ENCODE measurements at regions not wholly inside any gene's neighbourhood (a gene's known extent, or its start where the extent isn't known, plus 50 kb on each side); places are given as distances from the start of the nearest gene placed in this dataset.

- peaks cover 0 to 10% (median 7%) of the 10 kb centered on the region in 3 donors for H3K9me3 Mint-ChIP-seq
- WGBS (ENCODE audit: insufficient coverage): 88% methylated on average over 10 of the region's 18 CpGs
- peaks cover 0 to 5% (median 1%) of the 10 kb centered on the region in 3 donors for H3K4me1 Mint-ChIP-seq
- H3K27me3 Mint-ChIP-seq: no peaks in the 10 kb centered on the region
- Histone ChIP-seq H3K4me3 (ENCODE audit: control insufficient read depth in 1 of 2, extremely low read depth in 1 of 2, low read length in 1 of 2) (no peak overlapping the region), H3K36me3 (ENCODE audit: control insufficient read depth in 2 of 2, extremely low read depth in 1 of 2, insufficient read depth in 1 of 2, low read length in 1 of 2) (peaks cover 0 to 8% of the 10 kb centered on the region in 2 donors), H3K27ac (ENCODE audit: low read length) (no peak overlapping the region), H3K4me1 (ENCODE audit: control insufficient read depth in 1 of 2, extremely low read depth in 1 of 2, insufficient read depth in 2 of 2, low read length in 2 of 2) (no peaks in the 10 kb centered on the region), H3K27me3 (replicated peaks in 1 of 2; ENCODE audit: control insufficient read depth in 2 of 2, extremely low read depth in 1 of 2, insufficient read depth in 2 of 2, low read length in 1 of 2) (peaks cover 0 to 2% of the 10 kb centered on the region in 2 experiments), H3K9me3 (no peaks in the 10 kb centered on the region)
- CTCF ChIA-PET: no interaction called here
- POLR2A ChIA-PET: no interaction called here
- no peak overlapping the region for H3K4me3 Mint-ChIP-seq
- DNase-seq: no peak
- H3K36me3 Mint-ChIP-seq: peaks cover 15% of the 10 kb centered on the region
- no peak overlapping the region for H3K27ac Mint-ChIP-seq
- no peak for ATAC-seq (replicated peaks in 1 of 4)
These were observed 214.0 kb downstream of the BRD1 start for GRCh38 chr22:49613511-49614270.

- H3K4me1 Mint-ChIP-seq: no peaks in the 10 kb centered on the region
- H3K27ac ChIP-seq (ENCODE audit: low read length): no peak overlapping the region
- no peak overlapping the region for H3K27ac Mint-ChIP-seq
- peaks cover 0 to 7% of the 10 kb centered on the region in 2 donors for H3K36me3 ChIP-seq (ENCODE audit: control insufficient read depth in 2 of 2, extremely low read depth in 1 of 2, insufficient read depth in 1 of 2, low read length in 1 of 2)
- peaks cover 21% of the 10 kb centered on the region for H3K36me3 Mint-ChIP-seq
- H3K9me3 ChIP-seq: no peaks in the 10 kb centered on the region
- no peak for ATAC-seq (replicated peaks in 1 of 4)
- H3K27me3 ChIP-seq (replicated peaks in 1 of 2; ENCODE audit: control insufficient read depth in 2 of 2, extremely low read depth in 1 of 2, insufficient read depth in 2 of 2, low read length in 1 of 2): peaks cover 0 to 2% of the 10 kb centered on the region in 2 experiments
- no peaks in the 10 kb centered on the region for H3K27me3 Mint-ChIP-seq
- H3K4me3 ChIP-seq (ENCODE audit: control insufficient read depth in 1 of 2, extremely low read depth in 1 of 2, low read length in 1 of 2): no peak overlapping the region
- H3K4me3 Mint-ChIP-seq: no peak overlapping the region
- POLR2A ChIA-PET: no interaction called here
- WGBS (ENCODE audit: insufficient coverage): 100% methylated on average over 2 of the region's 5 CpGs
- H3K9me3 Mint-ChIP-seq: peaks cover 0 to 10% (median 7%) of the 10 kb centered on the region in 3 donors
- H3K4me1 ChIP-seq (ENCODE audit: control insufficient read depth in 1 of 2, extremely low read depth in 1 of 2, insufficient read depth in 2 of 2, low read length in 2 of 2): no peaks in the 10 kb centered on the region
- CTCF ChIA-PET: no interaction called here
- DNase-seq: no peak
These were observed 214.6 kb downstream of the BRD1 start for GRCh38 chr22:49613108-49613507.

GRCh38 chr22:49609207-49609876, 218.3 kb downstream of the BRD1 start:
- no peaks in the 10 kb centered on the region for H3K27me3 Mint-ChIP-seq
- H3K27me3 ChIP-seq (replicated peaks in 1 of 2; ENCODE audit: control insufficient read depth in 2 of 2, extremely low read depth in 1 of 2, insufficient read depth in 2 of 2, low read length in 1 of 2): no peaks in the 10 kb centered on the region
- H3K27ac ChIP-seq (ENCODE audit: low read length): no peak overlapping the region
- POLR2A ChIA-PET: no interaction called here
- peaks cover 42% of the 10 kb centered on the region for H3K36me3 Mint-ChIP-seq
- H3K27ac Mint-ChIP-seq: no peak overlapping the region
- H3K9me3 Mint-ChIP-seq: peaks cover 0 to 24% (median 14%) of the 10 kb centered on the region in 3 donors
- peaks cover 0 to 12% of the 10 kb centered on the region in 2 donors for H3K36me3 ChIP-seq (ENCODE audit: control insufficient read depth in 2 of 2, extremely low read depth in 1 of 2, insufficient read depth in 1 of 2, low read length in 1 of 2)
- H3K4me3 Mint-ChIP-seq: no peak overlapping the region
- H3K4me1 Mint-ChIP-seq: no peaks in the 10 kb centered on the region
- no peaks in the 10 kb centered on the region for H3K4me1 ChIP-seq (ENCODE audit: control insufficient read depth in 1 of 2, extremely low read depth in 1 of 2, insufficient read depth in 2 of 2, low read length in 2 of 2)
- H3K9me3 ChIP-seq: no peaks in the 10 kb centered on the region
- no peak for ATAC-seq (replicated peaks in 1 of 4)
- DNase-seq: no peak
- WGBS (ENCODE audit: insufficient coverage): 96% methylated on average over 22 of the region's 24 CpGs
- no peak overlapping the region for H3K4me3 ChIP-seq (ENCODE audit: control insufficient read depth in 1 of 2, extremely low read depth in 1 of 2, low read length in 1 of 2)
- CTCF ChIA-PET: no interaction called here

GRCh38 chr22:49608660-49609059, 219.0 kb downstream of the BRD1 start:
- Mint-ChIP-seq H3K27me3 (no peaks in the 10 kb centered on the region), H3K4me3 (no peak overlapping the region), H3K36me3 (peaks cover 49% of the 10 kb centered on the region), H3K9me3 (peaks cover 0 to 27% (median 15%) of the 10 kb centered on the region in 3 donors), H3K27ac (no peak overlapping the region), H3K4me1 (no peaks in the 10 kb centered on the region)
- no peaks in the 10 kb centered on the region for H3K27me3 ChIP-seq (replicated peaks in 1 of 2; ENCODE audit: control insufficient read depth in 2 of 2, extremely low read depth in 1 of 2, insufficient read depth in 2 of 2, low read length in 1 of 2)
- H3K36me3 ChIP-seq (ENCODE audit: control insufficient read depth in 2 of 2, extremely low read depth in 1 of 2, insufficient read depth in 1 of 2, low read length in 1 of 2): peaks cover 0 to 12% of the 10 kb centered on the region in 2 donors
- ATAC-seq (replicated peaks in 1 of 4) (no peak), DNase-seq (no peak)
- no peak overlapping the region for H3K4me3 ChIP-seq (ENCODE audit: control insufficient read depth in 1 of 2, extremely low read depth in 1 of 2, low read length in 1 of 2)
- POLR2A ChIA-PET: no interaction called here
- H3K27ac ChIP-seq (ENCODE audit: low read length): no peak overlapping the region
- WGBS (ENCODE audit: insufficient coverage): 94% methylated on average over 10 of the region's 14 CpGs
- no peaks in the 10 kb centered on the region for H3K9me3 ChIP-seq
- no peaks in the 10 kb centered on the region for H3K4me1 ChIP-seq (ENCODE audit: control insufficient read depth in 1 of 2, extremely low read depth in 1 of 2, insufficient read depth in 2 of 2, low read length in 2 of 2)
- CTCF ChIA-PET: no interaction called here

GRCh38 chr22:49608228-49608627, 219.4 kb downstream of the BRD1 start:
- H3K9me3 Mint-ChIP-seq: peaks cover 0 to 24% (median 15%) of the 10 kb centered on the region in 3 donors
- WGBS (ENCODE audit: insufficient coverage): 89% methylated on average over 8 of the region's 8 CpGs
- H3K27ac Mint-ChIP-seq: no peak overlapping the region
- no peak overlapping the region for H3K4me3 Mint-ChIP-seq
- Histone ChIP-seq H3K27me3 (replicated peaks in 1 of 2; ENCODE audit: control insufficient read depth in 2 of 2, extremely low read depth in 1 of 2, insufficient read depth in 2 of 2, low read length in 1 of 2) (no peaks in the 10 kb centered on the region), H3K4me3 (ENCODE audit: control insufficient read depth in 1 of 2, extremely low read depth in 1 of 2, low read length in 1 of 2) (no peak overlapping the region), H3K36me3 (ENCODE audit: control insufficient read depth in 2 of 2, extremely low read depth in 1 of 2, insufficient read depth in 1 of 2, low read length in 1 of 2) (peaks cover 0 to 12% of the 10 kb centered on the region in 2 donors), H3K4me1 (ENCODE audit: control insufficient read depth in 1 of 2, extremely low read depth in 1 of 2, insufficient read depth in 2 of 2, low read length in 2 of 2) (no peaks in the 10 kb centered on the region), H3K9me3 (no peaks in the 10 kb centered on the region), H3K27ac (ENCODE audit: low read length) (no peak overlapping the region)
- ChIA-PET CTCF (no interaction called here), POLR2A (no interaction called here)
- no peaks in the 10 kb centered on the region for H3K4me1 Mint-ChIP-seq
- H3K36me3 Mint-ChIP-seq: peaks cover 49% of the 10 kb centered on the region
- no peak for DNase-seq
- no peaks in the 10 kb centered on the region for H3K27me3 Mint-ChIP-seq
- no peak for ATAC-seq (replicated peaks in 1 of 4)

GRCh38 chr22:49607821-49608220, 219.9 kb downstream of the BRD1 start:
- WGBS (ENCODE audit: insufficient coverage): 96% methylated on average over 12 of the region's 13 CpGs
- Mint-ChIP-seq H3K4me1 (peaks cover 0 to under 1% (median 0%) of the 10 kb centered on the region in 3 donors), H3K27me3 (no peaks in the 10 kb centered on the region), H3K9me3 (peaks cover 0 to 20% (median 11%) of the 10 kb centered on the region in 3 donors), H3K27ac (no peak overlapping the region), H3K4me3 (no peak overlapping the region), H3K36me3 (peaks cover 48% of the 10 kb centered on the region)
- Histone ChIP-seq H3K4me3 (ENCODE audit: control insufficient read depth in 1 of 2, extremely low read depth in 1 of 2, low read length in 1 of 2) (no peak overlapping the region), H3K36me3 (ENCODE audit: control insufficient read depth in 2 of 2, extremely low read depth in 1 of 2, insufficient read depth in 1 of 2, low read length in 1 of 2) (peaks cover 0 to 12% of the 10 kb centered on the region in 2 donors), H3K9me3 (no peaks in the 10 kb centered on the region), H3K4me1 (ENCODE audit: control insufficient read depth in 1 of 2, extremely low read depth in 1 of 2, insufficient read depth in 2 of 2, low read length in 2 of 2) (no peaks in the 10 kb centered on the region), H3K27ac (ENCODE audit: low read length) (no peak overlapping the region), H3K27me3 (replicated peaks in 1 of 2; ENCODE audit: control insufficient read depth in 2 of 2, extremely low read depth in 1 of 2, insufficient read depth in 2 of 2, low read length in 1 of 2) (no peaks in the 10 kb centered on the region)
- no peak for DNase-seq
- ATAC-seq (replicated peaks in 1 of 4): no peak
- ChIA-PET CTCF (no interaction called here), POLR2A (no interaction called here)

Measured in T-cell (primary cell).